Brain microvascular endothelial cell (primary cell): ENCODE measurements at regions not wholly inside any gene's neighbourhood (a gene's known extent, or its start where the extent isn't known, plus 50 kb on each side); places are given as distances from the start of the nearest gene placed in this dataset.

Source experiments
- DNase-seq: peaks from one replicate; pipeline ENCODE4 v3.0.0-alpha.2; 2020
- H3K27ac ChIP-seq: fragments of 250-450 bp; sonication (Bioruptor Pico); 2 replicates; pipeline ENCODE4 v1.5.1; 2020; ENCODE audit warnings: mild to moderate bottlenecking, moderate library complexity
- H3K27me3 ChIP-seq: fragments of 250-450 bp; sonication (Bioruptor Pico); replicated peaks from 2 replicates; pipeline ENCODE4 v1.5.1; 2020; ENCODE audit warnings: mild to moderate bottlenecking
- H3K36me3 ChIP-seq: fragments of 250-450 bp; sonication (Bioruptor Pico); replicated peaks from 2 replicates; pipeline ENCODE4 v1.5.1; 2020; ENCODE audit warnings: mild to moderate bottlenecking
- H3K4me3 ChIP-seq: 2 replicates; pipeline ENCODE4 v1.5.1; 2011; ENCODE audit warnings: low read depth, mild to moderate bottlenecking, control low read depth, low read length, moderate library complexity
- in situ Hi-C: cut with HindIII; loops from 2 replicates; pipeline ENCODE4 v1.10.0; 2017; ENCODE audit warnings: low sequenced_read_pairs, low pct_ligation_motif_present
- TF ChIP-seq, protein P1 (sequence below): IDR thresholded peaks from 2 replicates; pipeline ENCODE4 v1.5.1; 2011; ENCODE audit warnings: low read depth, mild to moderate bottlenecking, moderate library complexity, low read length, control low read depth, inconsistent platforms; ENCODE audit errors: missing control alignments

- DNase-seq = no peak
- Histone ChIP-seq H3K27ac (no peak overlapping the region), H3K27me3 (no peaks in the 10 kb centered on the region), H3K4me3 (no peak overlapping the region), H3K36me3 (no peaks in the 10 kb centered on the region)
- in situ Hi-C loops = no loop called here
- TF ChIP-seq, protein P1, sequence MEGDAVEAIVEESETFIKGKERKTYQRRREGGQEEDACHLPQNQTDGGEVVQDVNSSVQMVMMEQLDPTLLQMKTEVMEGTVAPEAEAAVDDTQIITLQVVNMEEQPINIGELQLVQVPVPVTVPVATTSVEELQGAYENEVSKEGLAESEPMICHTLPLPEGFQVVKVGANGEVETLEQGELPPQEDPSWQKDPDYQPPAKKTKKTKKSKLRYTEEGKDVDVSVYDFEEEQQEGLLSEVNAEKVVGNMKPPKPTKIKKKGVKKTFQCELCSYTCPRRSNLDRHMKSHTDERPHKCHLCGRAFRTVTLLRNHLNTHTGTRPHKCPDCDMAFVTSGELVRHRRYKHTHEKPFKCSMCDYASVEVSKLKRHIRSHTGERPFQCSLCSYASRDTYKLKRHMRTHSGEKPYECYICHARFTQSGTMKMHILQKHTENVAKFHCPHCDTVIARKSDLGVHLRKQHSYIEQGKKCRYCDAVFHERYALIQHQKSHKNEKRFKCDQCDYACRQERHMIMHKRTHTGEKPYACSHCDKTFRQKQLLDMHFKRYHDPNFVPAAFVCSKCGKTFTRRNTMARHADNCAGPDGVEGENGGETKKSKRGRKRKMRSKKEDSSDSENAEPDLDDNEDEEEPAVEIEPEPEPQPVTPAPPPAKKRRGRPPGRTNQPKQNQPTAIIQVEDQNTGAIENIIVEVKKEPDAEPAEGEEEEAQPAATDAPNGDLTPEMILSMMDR = no peak
Measured at GRCh38 chr4:153079857-153080391, 124.3 kb upstream of the TRIM2 start.

- no peak overlapping the region for H3K27ac ChIP-seq
- TF ChIP-seq, protein P1 = no peak
- no peaks in the 10 kb centered on the region for H3K36me3 ChIP-seq
- no peak overlapping the region for H3K4me3 ChIP-seq
- in situ Hi-C loops = no loop called here
- H3K27me3 ChIP-seq = no peaks in the 10 kb centered on the region
- DNase-seq = no peak
Measured at GRCh38 chr4:153081006-153081580, 123.2 kb upstream of the TRIM2 start.

- in situ Hi-C loops = no loop called here
- H3K27ac ChIP-seq = no peak overlapping the region
- H3K27me3 ChIP-seq = no peaks in the 10 kb centered on the region
- H3K36me3 ChIP-seq = no peaks in the 10 kb centered on the region
- TF ChIP-seq, protein P1 = no peak
- no peak overlapping the region for H3K4me3 ChIP-seq
- DNase-seq = no peak
Measured at GRCh38 chr4:153081693-153082092, 122.5 kb upstream of the TRIM2 start.

DNA sequence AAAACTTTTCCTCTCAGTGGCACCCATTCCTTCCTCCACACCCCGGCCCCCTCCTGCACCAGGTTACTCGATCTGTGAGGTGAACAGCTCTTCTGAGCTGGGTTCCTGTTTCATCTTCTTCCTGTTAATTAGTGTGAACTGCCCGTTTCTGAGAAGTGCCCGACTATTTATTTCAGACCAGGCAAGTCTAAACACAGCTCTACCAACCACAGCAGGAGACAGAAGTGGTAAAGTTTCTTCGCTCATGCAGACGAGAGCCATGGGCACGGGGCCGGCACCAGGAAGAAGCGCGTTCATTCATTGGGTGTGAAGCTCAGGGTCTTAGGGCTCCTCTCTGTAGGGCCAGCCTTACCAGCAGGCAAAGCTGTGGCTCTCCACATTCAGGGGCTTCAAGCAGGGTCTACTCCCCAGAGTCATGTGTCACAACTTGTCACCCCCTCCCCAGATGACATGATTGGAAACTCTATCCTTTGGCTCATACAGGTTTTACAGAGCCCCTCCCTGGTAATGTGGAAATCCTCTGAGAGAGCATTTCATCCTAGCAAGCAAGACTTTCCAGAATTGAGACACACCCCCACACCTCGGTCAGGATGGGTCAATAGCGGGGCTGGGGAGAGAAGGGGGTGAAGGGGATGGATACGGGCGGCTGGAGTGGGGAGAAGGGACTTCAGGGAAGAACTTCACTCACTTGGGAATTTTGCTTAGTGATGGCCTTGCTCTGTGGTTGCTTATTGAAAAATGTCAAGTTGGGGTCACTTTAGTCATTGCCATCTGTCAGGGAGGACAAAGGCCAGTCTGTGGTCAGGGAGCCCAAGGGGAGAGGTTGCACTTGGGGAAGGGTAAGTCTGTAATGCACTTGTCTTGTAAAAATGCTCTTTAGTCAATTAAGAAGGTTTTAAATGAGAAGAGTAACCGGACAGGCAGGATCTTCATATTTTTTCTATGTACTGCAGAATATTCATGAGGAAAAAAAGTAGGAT lies 121.6 kb upstream of the TRIM2 start:
- TF ChIP-seq, protein P1 = no peak
- H3K4me3 ChIP-seq = no peak overlapping the region
- no peaks in the 10 kb centered on the region for H3K27me3 ChIP-seq
- H3K27ac ChIP-seq = no peak overlapping the region
- in situ Hi-C loops = no loop called here
- no peak for DNase-seq
- no peaks in the 10 kb centered on the region for H3K36me3 ChIP-seq

DNA sequence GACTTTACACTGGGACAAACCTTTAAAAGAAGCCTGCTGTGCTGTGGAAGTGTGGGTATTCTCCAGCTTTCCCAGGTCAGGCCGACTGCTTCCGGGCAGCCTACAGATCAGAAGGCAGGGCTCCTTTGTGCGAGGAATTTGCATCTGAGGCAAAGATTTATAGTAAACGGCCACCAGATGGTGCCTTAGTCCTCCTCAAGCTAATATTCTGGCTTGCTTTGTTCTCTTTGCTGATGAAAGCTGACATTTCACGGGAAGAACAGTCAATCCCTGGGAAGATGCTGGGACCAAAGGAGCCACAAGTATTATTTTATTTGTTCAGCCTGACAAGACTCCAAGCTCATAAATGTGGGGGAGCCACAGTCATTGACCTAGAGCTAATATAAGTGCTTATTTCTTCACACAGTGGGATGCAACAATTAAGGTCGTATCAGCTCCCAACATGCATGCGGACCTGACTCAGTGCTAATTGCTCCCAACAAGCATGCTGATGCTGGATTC lies 120.7 kb upstream of the TRIM2 start:
- Histone ChIP-seq H3K27ac (no peak overlapping the region), H3K27me3 (no peaks in the 10 kb centered on the region), H3K36me3 (no peaks in the 10 kb centered on the region), H3K4me3 (no peak overlapping the region)
- in situ Hi-C loops = no loop called here
- peak; percentile 76 for DNase-seq
- TF ChIP-seq, protein P1 = peak; percentile 71
